HCT116 (cell line): ENCODE measurements at regions not wholly inside any gene's neighbourhood (a gene's known extent, or its start where the extent isn't known, plus 50 kb on each side); places are given as distances from the start of the nearest gene placed in this dataset.

ENCODE experiments used
- ATF3 ChIP-seq: IDR thresholded peaks from 2 replicates; pipeline ENCODE4 v1.6.1; 2012
- CEBPB ChIP-seq: IDR thresholded peaks from 2 replicates; pipeline ENCODE4 v1.6.1; 2012; ENCODE audit warnings: low read depth
- CTCF ChIP-seq, 3 experiments: fragments of 200-600 bp in 1 of 3; sonication (generic) in 1 of 3; IDR thresholded peaks in 2 of 3; conservative IDR thresholded peaks in 1 of 3; 2 replicates each; pipeline ENCODE4 v1.5.1; 2012 to 2017; ENCODE audit warnings: low read depth in 2 of 3, low read length in 2 of 3, antibody characterized with exemption in 1 of 3, borderline replicate concordance in 1 of 3, control low read depth in 1 of 3, mild to moderate bottlenecking in 1 of 3, mixed read lengths in 1 of 3, mixed run types in 1 of 3, moderate library complexity in 1 of 3; ENCODE audit not compliant: insufficient read depth in 1 of 3
- EGR1 ChIP-seq: IDR thresholded peaks from 2 replicates; pipeline ENCODE4 v1.6.1; 2012; ENCODE audit warnings: low read depth
- ELF1 ChIP-seq: IDR thresholded peaks from 2 replicates; pipeline ENCODE4 v1.6.1; 2012; ENCODE audit warnings: low read depth, borderline replicate concordance
- POLR2A ChIP-seq: IDR thresholded peaks from 2 replicates; pipeline ENCODE4 v1.7.0; 2011; ENCODE audit warnings: borderline replicate concordance; ENCODE audit not compliant: insufficient read depth, insufficient read length; ENCODE audit errors: extremely low read depth
- POLR2AphosphoS5 ChIP-seq: IDR thresholded peaks from 2 replicates; pipeline ENCODE4 v1.6.1; 2011; ENCODE audit warnings: mild to moderate bottlenecking, low read depth, low read length, moderate library complexity
- SIN3A ChIP-seq: IDR thresholded peaks from 2 replicates; pipeline ENCODE4 v1.6.1; 2012; ENCODE audit warnings: low read depth
- SP1 ChIP-seq: IDR thresholded peaks from 2 replicates; pipeline ENCODE4 v1.6.1; 2012; ENCODE audit warnings: low read depth
- SRF ChIP-seq: IDR thresholded peaks from 2 replicates; pipeline ENCODE4 v1.6.1; 2012; ENCODE audit warnings: low read depth
- YY1 ChIP-seq: IDR thresholded peaks from 2 replicates; pipeline ENCODE4 v1.6.1; 2011; ENCODE audit warnings: low read length, low read depth, moderate library complexity, mild to moderate bottlenecking; ENCODE audit not compliant: insufficient replicate concordance; ENCODE audit errors: extremely low read depth
- ZBTB33 ChIP-seq: IDR thresholded peaks from 2 replicates; pipeline ENCODE4 v1.6.1; 2011; ENCODE audit warnings: mild to moderate bottlenecking, low read length, moderate library complexity; ENCODE audit not compliant: insufficient replicate concordance; ENCODE audit errors: extremely low read depth
- ZFX ChIP-seq: fragments of 450-650 bp; IDR thresholded peaks from 2 replicates; pipeline ENCODE4 v1.6.1; 2017
- TF ChIP-seq, protein P1 (sequence below): IDR thresholded peaks from 2 replicates; pipeline ENCODE4 v1.6.1; 2012; ENCODE audit warnings: low read depth

DNA sequence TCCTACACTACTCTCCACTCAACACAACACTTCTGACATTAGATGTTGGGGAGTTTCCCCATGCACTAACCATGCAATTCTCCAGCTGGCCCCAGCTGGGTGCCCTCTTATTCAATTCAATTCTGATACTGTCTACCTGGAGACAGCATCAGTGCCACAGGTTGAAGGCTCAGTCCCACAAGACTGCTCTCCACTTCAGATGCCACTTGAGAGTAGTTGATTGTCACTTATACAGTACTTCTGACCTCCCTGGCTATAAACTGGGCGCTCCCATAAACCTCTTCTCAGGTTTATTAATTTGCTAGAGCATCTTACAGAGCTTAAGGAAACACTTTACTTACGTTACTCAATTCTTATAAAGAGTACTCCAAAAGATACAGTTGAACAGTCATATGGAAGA, 442.3 kb downstream of the LRRIQ3 start:
- no peak for TF ChIP-seq POLR2A
- no peak for TF ChIP-seq CTCF (IDR thresholded peaks at IDR 0.05 in 2 of 3, conservative IDR thresholded peaks at IDR 0.05 in 1 of 3; ENCODE audit: borderline replicate concordance in 1 of 3, insufficient read depth in 1 of 3, low read depth in 2 of 3, low read length in 2 of 3)
- TF ChIP-seq POLR2AphosphoS5, result no peak
- TF ChIP-seq YY1, result no peak
- TF ChIP-seq, protein P1, sequence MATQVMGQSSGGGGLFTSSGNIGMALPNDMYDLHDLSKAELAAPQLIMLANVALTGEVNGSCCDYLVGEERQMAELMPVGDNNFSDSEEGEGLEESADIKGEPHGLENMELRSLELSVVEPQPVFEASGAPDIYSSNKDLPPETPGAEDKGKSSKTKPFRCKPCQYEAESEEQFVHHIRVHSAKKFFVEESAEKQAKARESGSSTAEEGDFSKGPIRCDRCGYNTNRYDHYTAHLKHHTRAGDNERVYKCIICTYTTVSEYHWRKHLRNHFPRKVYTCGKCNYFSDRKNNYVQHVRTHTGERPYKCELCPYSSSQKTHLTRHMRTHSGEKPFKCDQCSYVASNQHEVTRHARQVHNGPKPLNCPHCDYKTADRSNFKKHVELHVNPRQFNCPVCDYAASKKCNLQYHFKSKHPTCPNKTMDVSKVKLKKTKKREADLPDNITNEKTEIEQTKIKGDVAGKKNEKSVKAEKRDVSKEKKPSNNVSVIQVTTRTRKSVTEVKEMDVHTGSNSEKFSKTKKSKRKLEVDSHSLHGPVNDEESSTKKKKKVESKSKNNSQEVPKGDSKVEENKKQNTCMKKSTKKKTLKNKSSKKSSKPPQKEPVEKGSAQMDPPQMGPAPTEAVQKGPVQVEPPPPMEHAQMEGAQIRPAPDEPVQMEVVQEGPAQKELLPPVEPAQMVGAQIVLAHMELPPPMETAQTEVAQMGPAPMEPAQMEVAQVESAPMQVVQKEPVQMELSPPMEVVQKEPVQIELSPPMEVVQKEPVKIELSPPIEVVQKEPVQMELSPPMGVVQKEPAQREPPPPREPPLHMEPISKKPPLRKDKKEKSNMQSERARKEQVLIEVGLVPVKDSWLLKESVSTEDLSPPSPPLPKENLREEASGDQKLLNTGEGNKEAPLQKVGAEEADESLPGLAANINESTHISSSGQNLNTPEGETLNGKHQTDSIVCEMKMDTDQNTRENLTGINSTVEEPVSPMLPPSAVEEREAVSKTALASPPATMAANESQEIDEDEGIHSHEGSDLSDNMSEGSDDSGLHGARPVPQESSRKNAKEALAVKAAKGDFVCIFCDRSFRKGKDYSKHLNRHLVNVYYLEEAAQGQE, result no peak
- no peak for TF ChIP-seq ZBTB33
- TF ChIP-seq ZFX, result no peak
- TF ChIP-seq ELF1, result no peak
- TF ChIP-seq SRF, result no peak
- no peak for TF ChIP-seq SP1
- TF ChIP-seq SIN3A, result no peak
- TF ChIP-seq CEBPB, result no peak
- no peak for TF ChIP-seq ATF3
- no peak for TF ChIP-seq EGR1
